CD4-positive, alpha-beta T cell (primary cell): ENCODE measurements at regions not wholly inside any gene's neighbourhood (a gene's known extent, or its start where the extent isn't known, plus 50 kb on each side); places are given as distances from the start of the nearest gene placed in this dataset.

Experiments used
- ATAC-seq: fragments of 200-7000 bp; cut with Tn5 transposase; one replicate; pipeline ENCODE4 v1.10.0; 2022; ENCODE audit warnings: mild to moderate bottlenecking; ENCODE audit not compliant: poor library complexity
- CTCF ChIA-PET: fragments of 350-600 bp; sonication (Branson Sonifier 250); formaldehyde crosslinking; loops from one replicate; lab custom pipeline; 2021; ENCODE audit warnings: antibody characterized with exemption, inconsistent platforms; lab: Charles Lee
- POLR2A ChIA-PET: fragments of 350-600 bp; sonication (Branson Sonifier 250); formaldehyde crosslinking; loops from one replicate; lab custom pipeline; 2021; ENCODE audit warnings: antibody characterized with exemption, inconsistent platforms; lab: Charles Lee
- DNase-seq, 14 experiments: peaks; one replicate each; pipeline ENCODE4 v3.0.0-alpha.2; 2013 to 2020; ENCODE audit warnings: mixed read lengths in 2 of 14
- H3K27ac ChIP-seq, 2 donors: one replicate each; pipeline versions ENCODE4 v1.5.1 to v1.7.0; 2013; ENCODE audit warnings: low read length in 2 of 2, low read depth in 1 of 2, mild to moderate bottlenecking in 1 of 2
- H3K27me3 ChIP-seq, 2 experiments: 1 replicate in 1 of 2; 2 replicates in 1 of 2; pipeline versions ENCODE4 v1.6.1 to v1.7.0; 2013; ENCODE audit warnings: low read length in 2 of 2, control low read depth in 1 of 2, mild to moderate bottlenecking in 1 of 2, moderate library complexity in 1 of 2; ENCODE audit not compliant: insufficient read depth in 2 of 2, control insufficient read depth in 1 of 2
- H3K36me3 ChIP-seq: one replicate; pipeline ENCODE4 v1.6.1; 2013; ENCODE audit warnings: low read length, control low read depth; ENCODE audit not compliant: insufficient read depth
- H3K4me1 ChIP-seq: one replicate; pipeline ENCODE4 v1.6.1; 2013; ENCODE audit warnings: low read length, control low read depth; ENCODE audit not compliant: insufficient read depth
- H3K4me3 ChIP-seq: one replicate; pipeline ENCODE4 v1.5.1; 2013; ENCODE audit warnings: mild to moderate bottlenecking, low read length, moderate library complexity
- H3K9me3 ChIP-seq, 2 experiments: 1 replicate in 1 of 2; 2 replicates in 1 of 2; pipeline versions ENCODE4 v1.6.1 to v1.7.0; 2013; ENCODE audit warnings: low read length in 2 of 2, mild to moderate bottlenecking in 2 of 2, control low read depth in 1 of 2, moderate library complexity in 1 of 2; ENCODE audit not compliant: control insufficient read depth in 1 of 2, insufficient read depth in 1 of 2
- H3K27ac Mint-ChIP-seq: one replicate; pipeline ENCODE4 v1.8.0; 2020; ENCODE audit warnings: mixed read lengths
- H3K27me3 Mint-ChIP-seq: one replicate; pipeline ENCODE4 v1.8.0; 2021; ENCODE audit warnings: mixed read lengths
- H3K36me3 Mint-ChIP-seq: one replicate; pipeline ENCODE4 v1.8.0; 2021; ENCODE audit warnings: low read depth, mixed read lengths
- H3K4me1 Mint-ChIP-seq: one replicate; pipeline ENCODE4 v1.8.0; 2021; ENCODE audit warnings: low read depth, mixed read lengths
- H3K4me3 Mint-ChIP-seq: one replicate; pipeline ENCODE4 v1.8.0; 2020; ENCODE audit warnings: mild to moderate bottlenecking, mixed read lengths
- H3K9me3 Mint-ChIP-seq: one replicate; pipeline ENCODE4 v1.8.0; 2020; ENCODE audit warnings: mixed read lengths
- intact Hi-C, 2 experiments: fragments of 100-400 bp; cut with DNase I in 1 of 2; cut with micrococcal nuclease in 1 of 2; formaldehyde crosslinking; loops; one replicate each; pipeline versions ENCODE4 v1.15.1 to v1.9.0; 2023 to 2025; cut with DNase I, micrococcal nuclease
- TF ChIP-seq, protein P1 (sequence below): fragments of 200-600 bp; IDR thresholded peaks from one replicate; pipeline ENCODE4 v1.8.0; 2022; ENCODE audit warnings: antibody characterized with exemption, mild to moderate bottlenecking

DNA sequence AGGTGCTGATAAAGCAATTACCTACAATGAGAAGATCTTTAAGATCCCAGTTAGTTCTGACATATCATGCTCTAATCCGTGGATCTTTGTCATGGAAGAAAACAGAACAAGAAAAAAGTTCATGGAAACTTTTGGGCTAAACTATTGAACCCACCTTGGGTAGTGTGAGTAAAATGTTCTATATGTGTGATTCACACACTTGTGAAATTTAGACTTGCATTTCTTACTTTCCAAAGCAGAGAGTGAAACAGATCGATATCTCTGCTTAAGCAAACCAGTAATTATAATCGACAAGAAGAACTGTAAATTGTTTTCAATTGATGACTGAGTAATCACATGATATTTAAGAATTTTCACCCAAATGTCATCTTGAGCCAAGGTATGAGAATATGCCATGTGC lies 214.2 kb downstream of the HRH4 start:
- no peak overlapping the region for H3K27ac ChIP-seq
- Mint-ChIP-seq H3K4me1 (no peaks in the 10 kb centered on the region), H3K36me3 (no peaks in the 10 kb centered on the region), H3K4me3 (no peak overlapping the region), H3K27me3 (peaks cover 24% of the 10 kb centered on the region), H3K9me3 (no peaks in the 10 kb centered on the region), H3K27ac (no peak overlapping the region)
- no peak overlapping the region for H3K4me3 ChIP-seq
- ChIA-PET POLR2A (no interaction called here), CTCF (no interaction called here)
- TF ChIP-seq, protein P1, sequence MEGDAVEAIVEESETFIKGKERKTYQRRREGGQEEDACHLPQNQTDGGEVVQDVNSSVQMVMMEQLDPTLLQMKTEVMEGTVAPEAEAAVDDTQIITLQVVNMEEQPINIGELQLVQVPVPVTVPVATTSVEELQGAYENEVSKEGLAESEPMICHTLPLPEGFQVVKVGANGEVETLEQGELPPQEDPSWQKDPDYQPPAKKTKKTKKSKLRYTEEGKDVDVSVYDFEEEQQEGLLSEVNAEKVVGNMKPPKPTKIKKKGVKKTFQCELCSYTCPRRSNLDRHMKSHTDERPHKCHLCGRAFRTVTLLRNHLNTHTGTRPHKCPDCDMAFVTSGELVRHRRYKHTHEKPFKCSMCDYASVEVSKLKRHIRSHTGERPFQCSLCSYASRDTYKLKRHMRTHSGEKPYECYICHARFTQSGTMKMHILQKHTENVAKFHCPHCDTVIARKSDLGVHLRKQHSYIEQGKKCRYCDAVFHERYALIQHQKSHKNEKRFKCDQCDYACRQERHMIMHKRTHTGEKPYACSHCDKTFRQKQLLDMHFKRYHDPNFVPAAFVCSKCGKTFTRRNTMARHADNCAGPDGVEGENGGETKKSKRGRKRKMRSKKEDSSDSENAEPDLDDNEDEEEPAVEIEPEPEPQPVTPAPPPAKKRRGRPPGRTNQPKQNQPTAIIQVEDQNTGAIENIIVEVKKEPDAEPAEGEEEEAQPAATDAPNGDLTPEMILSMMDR: no peak
- DNase-seq (no peak), ATAC-seq (no peak)
- H3K4me1 ChIP-seq: no peaks in the 10 kb centered on the region
- no peaks in the 10 kb centered on the region for H3K36me3 ChIP-seq
- H3K27me3 ChIP-seq: no peaks in the 10 kb centered on the region
- H3K9me3 ChIP-seq: no peaks in the 10 kb centered on the region
- intact Hi-C loops: loop anchor here in 1 of 2 experiments (5.0 kb wide), 1 partner anchor 72 kb away; no protein-coding TSS in a partner anchor

DNA sequence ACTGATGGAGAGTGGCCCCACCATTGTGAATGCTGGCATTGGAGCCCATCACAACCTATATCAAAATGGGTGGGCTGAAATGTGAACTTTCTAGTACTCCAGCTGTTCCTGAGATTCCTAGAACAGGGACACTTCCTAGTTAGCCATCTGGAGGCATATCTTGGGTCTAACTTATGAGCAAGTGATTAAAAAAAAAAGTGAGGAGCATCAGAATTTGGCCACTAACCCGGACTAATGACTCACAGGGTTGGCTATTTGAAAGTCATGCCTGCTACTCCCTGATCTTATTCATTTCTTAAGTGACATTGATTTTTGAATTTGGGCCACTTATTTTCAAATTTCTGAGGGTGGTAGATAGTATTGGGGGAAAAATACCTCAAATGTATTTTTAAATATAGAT lies 216.6 kb downstream of the HRH4 start:
- intact Hi-C loops: no loop called here

DNA sequence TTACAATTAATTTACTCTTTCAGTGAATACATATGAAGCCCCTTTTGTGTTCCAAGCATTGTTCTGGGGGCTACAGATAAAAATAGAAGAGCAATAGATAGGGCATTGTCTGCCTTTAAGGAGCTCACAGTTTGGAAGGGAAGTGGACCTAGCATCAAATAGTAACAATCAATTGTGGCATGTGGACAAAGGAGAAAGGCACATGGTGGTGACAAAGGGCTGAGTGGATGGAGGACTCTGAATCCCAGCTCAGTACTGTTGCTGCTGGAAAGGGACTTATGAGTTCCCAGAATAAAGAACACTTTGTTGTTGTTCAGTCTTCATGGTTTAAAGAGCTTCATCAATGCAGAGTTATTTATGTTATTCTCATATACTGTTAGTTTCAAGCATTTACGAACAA lies 217.7 kb downstream of the HRH4 start:
- H3K4me3 Mint-ChIP-seq: no peak overlapping the region
- no peak for DNase-seq
- Histone ChIP-seq H3K4me1 (no peaks in the 10 kb centered on the region), H3K27ac (no peak overlapping the region), H3K36me3 (no peaks in the 10 kb centered on the region), H3K4me3 (no peak overlapping the region), H3K27me3 (no peaks in the 10 kb centered on the region), H3K9me3 (no peaks in the 10 kb centered on the region)
- H3K9me3 Mint-ChIP-seq: peaks cover 6% of the 10 kb centered on the region
- intact Hi-C loops: no loop called here
- TF ChIP-seq, protein P1: no peak
- H3K36me3 Mint-ChIP-seq: no peaks in the 10 kb centered on the region
- no peak overlapping the region for H3K27ac Mint-ChIP-seq
- POLR2A ChIA-PET: no interaction called here
- ATAC-seq: no peak
- peaks cover 23% of the 10 kb centered on the region for H3K27me3 Mint-ChIP-seq
- H3K4me1 Mint-ChIP-seq: no peaks in the 10 kb centered on the region
- CTCF ChIA-PET: no interaction called here

More for the DNA sequence above, 216.6 kb downstream of the HRH4 start:
- H3K36me3 Mint-ChIP-seq: no peaks in the 10 kb centered on the region
- Histone ChIP-seq H3K9me3 (no peaks in the 10 kb centered on the region), H3K4me3 (no peak overlapping the region), H3K27me3 (no peaks in the 10 kb centered on the region), H3K4me1 (no peaks in the 10 kb centered on the region), H3K27ac (no peak overlapping the region), H3K36me3 (no peaks in the 10 kb centered on the region)
- H3K27me3 Mint-ChIP-seq: peaks cover 23% of the 10 kb centered on the region
- ATAC-seq (no peak), DNase-seq (no peak)
- ChIA-PET POLR2A (no interaction called here), CTCF (no interaction called here)
- no peaks in the 10 kb centered on the region for H3K4me1 Mint-ChIP-seq
- H3K9me3 Mint-ChIP-seq: peaks cover 5% of the 10 kb centered on the region
- no peak overlapping the region for H3K27ac Mint-ChIP-seq
- no peak overlapping the region for H3K4me3 Mint-ChIP-seq
- TF ChIP-seq, protein P1: no peak
